Colonic mucosa (tissue), 4 donors: ENCODE measurements at regions not wholly inside any gene's neighbourhood (a gene's known extent, or its start where the extent isn't known, plus 50 kb on each side); places are given as distances from the start of the nearest gene placed in this dataset.

ENCODE experiments used
- DNase-seq: peaks from one replicate; pipeline ENCODE4 v3.0.0-alpha.2; 2020
- H3K27ac ChIP-seq: fragments of 200-600 bp; one replicate; pipeline ENCODE4 v1.8.0; 2021
- H3K27me3 ChIP-seq: fragments of 200-600 bp; one replicate; pipeline ENCODE4 v1.8.0; 2021
- H3K36me3 ChIP-seq: fragments of 200-600 bp; one replicate; pipeline ENCODE4 v1.8.0; 2021
- H3K4me1 ChIP-seq: fragments of 200-600 bp; one replicate; pipeline ENCODE4 v1.8.0; 2021; ENCODE audit warnings: mild to moderate bottlenecking
- H3K4me3 ChIP-seq: fragments of 200-600 bp; one replicate; pipeline ENCODE4 v1.8.0; 2021
- H3K9ac ChIP-seq, 2 donors: one replicate each; pipeline ENCODE4 v1.7.0; 2013; ENCODE audit warnings: control low read depth in 2 of 2, low read depth in 2 of 2, low read length in 2 of 2
- H3K9me3 ChIP-seq: fragments of 200-600 bp; one replicate; pipeline ENCODE4 v1.8.0; 2021
- intact Hi-C: fragments of 100-400 bp; cut with DNase I; formaldehyde crosslinking; loops from one replicate; pipeline ENCODE4 v1.14.1; 2022
- TF ChIP-seq, protein P1 (sequence below): fragments of 200-600 bp; IDR thresholded peaks from one replicate; pipeline ENCODE4 v1.8.0; 2022; ENCODE audit warnings: antibody characterized with exemption, mild to moderate bottlenecking
- donor health status: healthy.
- donor health status: DM: no; HTN: no; CAD: no.
- donor health status: DM: no; HTN: no; CAD: no.

DNA sequence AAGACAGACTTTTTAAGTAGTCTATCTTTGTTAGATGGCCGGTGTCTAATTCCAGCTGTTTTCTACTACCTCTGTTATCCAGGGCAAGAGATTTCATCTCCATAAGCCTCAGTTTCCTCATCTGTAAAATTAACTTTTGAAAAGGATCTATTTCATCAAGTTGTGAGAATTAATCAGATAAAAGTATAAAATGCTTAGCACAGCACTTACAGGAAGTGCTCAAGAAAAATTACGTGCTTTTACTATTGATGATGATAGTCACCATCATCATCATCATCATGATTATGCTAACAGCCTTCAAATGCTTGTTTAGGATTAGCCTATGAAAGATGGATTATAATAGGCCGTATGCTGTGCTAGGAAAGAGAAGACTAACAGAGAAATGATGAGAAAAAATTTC, 76.2 kb downstream of the CYRIA start:
- TF ChIP-seq, protein P1, sequence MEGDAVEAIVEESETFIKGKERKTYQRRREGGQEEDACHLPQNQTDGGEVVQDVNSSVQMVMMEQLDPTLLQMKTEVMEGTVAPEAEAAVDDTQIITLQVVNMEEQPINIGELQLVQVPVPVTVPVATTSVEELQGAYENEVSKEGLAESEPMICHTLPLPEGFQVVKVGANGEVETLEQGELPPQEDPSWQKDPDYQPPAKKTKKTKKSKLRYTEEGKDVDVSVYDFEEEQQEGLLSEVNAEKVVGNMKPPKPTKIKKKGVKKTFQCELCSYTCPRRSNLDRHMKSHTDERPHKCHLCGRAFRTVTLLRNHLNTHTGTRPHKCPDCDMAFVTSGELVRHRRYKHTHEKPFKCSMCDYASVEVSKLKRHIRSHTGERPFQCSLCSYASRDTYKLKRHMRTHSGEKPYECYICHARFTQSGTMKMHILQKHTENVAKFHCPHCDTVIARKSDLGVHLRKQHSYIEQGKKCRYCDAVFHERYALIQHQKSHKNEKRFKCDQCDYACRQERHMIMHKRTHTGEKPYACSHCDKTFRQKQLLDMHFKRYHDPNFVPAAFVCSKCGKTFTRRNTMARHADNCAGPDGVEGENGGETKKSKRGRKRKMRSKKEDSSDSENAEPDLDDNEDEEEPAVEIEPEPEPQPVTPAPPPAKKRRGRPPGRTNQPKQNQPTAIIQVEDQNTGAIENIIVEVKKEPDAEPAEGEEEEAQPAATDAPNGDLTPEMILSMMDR: no peak
- H3K9me3 ChIP-seq: no peaks in the 10 kb centered on the region
- no peak overlapping the region for H3K9ac ChIP-seq
- no peak overlapping the region for H3K4me3 ChIP-seq
- H3K36me3 ChIP-seq: no peaks in the 10 kb centered on the region
- H3K27ac ChIP-seq: no peak overlapping the region
- no peak for DNase-seq
- no peaks in the 10 kb centered on the region for H3K4me1 ChIP-seq
- H3K27me3 ChIP-seq: no peaks in the 10 kb centered on the region
- intact Hi-C loops: no loop called here

DNA sequence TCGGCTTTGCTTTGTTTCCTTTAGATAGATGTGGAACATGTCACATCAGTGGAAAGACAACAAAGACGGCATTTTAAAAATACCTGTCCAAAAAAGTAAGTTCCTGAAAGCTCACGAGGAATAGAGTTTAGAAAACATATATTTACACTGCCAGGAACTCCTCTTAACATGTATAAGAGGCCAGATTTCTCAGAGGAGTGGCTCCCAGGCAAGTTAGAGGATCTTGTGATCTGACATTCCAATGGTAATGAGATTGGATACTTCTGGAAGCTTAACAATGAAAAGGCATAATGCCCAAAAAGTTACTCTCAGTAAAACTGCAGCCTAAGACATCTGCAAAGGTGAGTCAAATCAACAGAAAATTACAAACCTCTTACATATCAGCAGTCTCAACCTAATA, 77.1 kb downstream of the CYRIA start:
- Histone ChIP-seq H3K9ac (no peak overlapping the region), H3K27ac (no peak overlapping the region), H3K36me3 (no peaks in the 10 kb centered on the region), H3K4me1 (no peaks in the 10 kb centered on the region), H3K4me3 (no peak overlapping the region), H3K9me3 (no peaks in the 10 kb centered on the region), H3K27me3 (no peaks in the 10 kb centered on the region)
- TF ChIP-seq, protein P1: no peak
- no peak for DNase-seq
- intact Hi-C loops: no loop called here

DNA sequence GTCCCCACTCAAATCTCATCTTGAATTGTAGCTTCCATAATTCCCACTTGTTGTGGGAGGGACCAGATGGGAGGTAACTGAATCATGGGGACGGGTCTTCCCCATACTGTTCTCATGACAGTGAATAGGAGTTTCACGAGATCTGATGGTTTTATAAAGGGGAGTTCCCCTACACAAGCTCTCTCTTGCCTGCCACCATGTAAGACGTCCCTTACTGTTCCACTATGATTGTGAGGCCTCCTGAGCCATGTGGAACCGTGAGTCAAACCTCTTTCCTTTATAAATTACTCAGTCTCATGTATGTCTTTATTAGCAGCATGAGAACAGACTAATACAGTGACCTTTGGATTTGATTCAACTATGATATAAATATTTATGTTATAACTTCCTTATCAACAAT, 78.0 kb downstream of the CYRIA start:
- intact Hi-C loops: no loop called here
- DNase-seq: no peak
- no peaks in the 10 kb centered on the region for H3K9me3 ChIP-seq
- H3K4me3 ChIP-seq: no peak overlapping the region
- TF ChIP-seq, protein P1: no peak
- no peak overlapping the region for H3K27ac ChIP-seq
- H3K9ac ChIP-seq: no peak overlapping the region
- no peaks in the 10 kb centered on the region for H3K4me1 ChIP-seq
- H3K36me3 ChIP-seq: no peaks in the 10 kb centered on the region
- no peaks in the 10 kb centered on the region for H3K27me3 ChIP-seq

DNA sequence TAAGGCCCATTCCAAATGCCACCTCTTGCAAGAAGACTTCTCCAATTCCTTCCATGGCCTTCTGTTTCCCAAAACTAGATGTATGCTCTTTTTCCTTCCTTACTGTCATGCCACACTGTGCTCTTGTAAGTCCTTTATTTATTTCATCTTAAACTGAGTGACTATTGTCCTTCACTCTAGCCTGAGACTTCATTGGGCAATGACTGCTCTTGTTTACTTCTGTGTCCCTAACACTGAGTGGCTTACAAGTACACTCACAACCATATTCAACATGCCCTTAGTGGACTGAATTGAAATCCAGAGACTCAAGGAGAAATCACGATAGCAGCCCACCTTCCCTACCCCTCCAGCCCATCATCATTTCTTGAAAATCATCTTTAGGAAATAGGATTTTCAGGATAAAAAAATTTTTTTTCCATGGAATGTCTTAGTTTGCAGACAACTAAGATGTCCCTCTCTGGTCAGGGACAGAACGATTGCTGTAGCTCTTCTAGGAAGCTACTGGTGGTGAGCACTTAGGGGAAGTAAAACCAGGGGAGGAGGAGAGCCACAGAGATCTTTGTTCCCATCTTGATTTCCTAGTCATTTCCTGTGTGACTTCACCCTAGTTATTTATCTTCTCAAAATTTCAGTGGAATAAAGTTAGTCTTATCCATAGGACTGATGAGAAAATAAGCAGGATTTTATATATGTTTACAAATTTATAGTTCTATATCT, 80.7 kb downstream of the CYRIA start:
- Histone ChIP-seq H3K4me1 (no peaks in the 10 kb centered on the region), H3K27me3 (no peaks in the 10 kb centered on the region), H3K4me3 (no peak overlapping the region), H3K27ac (no peak overlapping the region), H3K9ac (no peak overlapping the region), H3K9me3 (no peaks in the 10 kb centered on the region), H3K36me3 (no peaks in the 10 kb centered on the region)
- intact Hi-C loops: no loop called here
- TF ChIP-seq, protein P1: no peak
- no peak for DNase-seq

DNA sequence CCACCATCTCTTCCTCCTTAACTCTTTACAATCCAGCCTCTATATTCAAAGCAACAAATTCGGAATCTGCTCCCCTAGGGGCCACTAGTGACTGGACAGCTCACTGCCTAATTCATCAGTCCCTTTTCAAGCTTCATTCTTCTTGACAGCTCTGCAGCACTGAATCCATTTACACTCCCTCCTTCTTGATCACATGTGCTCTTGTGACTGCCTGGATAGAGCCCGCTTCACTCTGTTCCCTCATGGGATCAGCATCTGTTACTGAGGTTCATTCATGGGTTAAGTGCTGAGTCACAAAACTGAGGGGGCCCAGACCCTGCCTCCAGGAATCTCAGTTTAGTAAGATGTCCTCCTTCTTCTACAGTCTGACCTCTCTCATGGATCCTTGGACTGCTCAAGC, 81.5 kb downstream of the CYRIA start:
- Histone ChIP-seq H3K9ac (no peak overlapping the region), H3K27me3 (no peaks in the 10 kb centered on the region), H3K4me1 (no peaks in the 10 kb centered on the region), H3K4me3 (no peak overlapping the region), H3K9me3 (no peaks in the 10 kb centered on the region), H3K36me3 (no peaks in the 10 kb centered on the region), H3K27ac (no peak overlapping the region)
- intact Hi-C loops: no loop called here
- TF ChIP-seq, protein P1: no peak
- no peak for DNase-seq
